DND-41 (cell line): ENCODE measurements at regions not wholly inside any gene's neighbourhood (a gene's known extent, or its start where the extent isn't known, plus 50 kb on each side); places are given as distances from the start of the nearest gene placed in this dataset.

Source experiments
- ATAC-seq: fragments of 200-7000 bp; cut with Tn5 transposase; 3 replicates; pipeline ENCODE4 v1.9.1; 2021; ENCODE audit warnings: low read depth; ENCODE audit not compliant: insufficient read depth
- DNase-seq: peaks from one replicate; pipeline ENCODE4 v3.0.0-alpha.2; 2020
- H2AFZ ChIP-seq: 2 replicates; pipeline ENCODE4 v1.6.0; 2012; ENCODE audit warnings: low read depth, low read length
- H3K27ac ChIP-seq: 2 replicates; pipeline ENCODE4 v1.5.1; 2012; ENCODE audit warnings: low read length, inconsistent platforms
- H3K27me3 ChIP-seq: fragments of 200-600 bp; sonication (generic); 2 replicates; pipeline ENCODE4 v1.6.0; 2012; ENCODE audit warnings: low read length, mild to moderate bottlenecking, inconsistent platforms; ENCODE audit not compliant: insufficient read depth, poor library complexity
- H3K36me3 ChIP-seq: 2 replicates; pipeline ENCODE4 v1.5.1; 2012; ENCODE audit warnings: low read length, inconsistent platforms; ENCODE audit not compliant: insufficient read depth
- H3K4me1 ChIP-seq: 2 replicates; pipeline ENCODE4 v1.5.1; 2012; ENCODE audit warnings: mild to moderate bottlenecking, low read length; ENCODE audit not compliant: insufficient read depth
- H3K4me2 ChIP-seq: 2 replicates; pipeline ENCODE4 v1.6.0; 2012; ENCODE audit warnings: mild to moderate bottlenecking, moderate library complexity, low read length, inconsistent platforms; ENCODE audit not compliant: insufficient read depth
- H3K4me3 ChIP-seq, 2 experiments: fragments of 200-600 bp in 1 of 2; shearing (Covaris generic) in 1 of 2; 2 replicates each; pipeline ENCODE4 v1.5.1; 2012 to 2016; ENCODE audit warnings: inconsistent platforms in 2 of 2, low read length in 2 of 2, mild to moderate bottlenecking in 2 of 2, low read depth in 1 of 2, moderate library complexity in 1 of 2
- H3K79me2 ChIP-seq: 2 replicates; pipeline ENCODE4 v1.6.0; 2012; ENCODE audit warnings: low read length, inconsistent platforms; ENCODE audit not compliant: insufficient read depth
- H3K9ac ChIP-seq: 2 replicates; pipeline ENCODE4 v1.6.0; 2012; ENCODE audit warnings: low read depth, mild to moderate bottlenecking, inconsistent platforms, low read length, moderate library complexity
- H3K9me3 ChIP-seq: 2 replicates; pipeline ENCODE4 v1.5.1; 2012; ENCODE audit warnings: low read length, moderate library complexity, mild to moderate bottlenecking, inconsistent platforms; ENCODE audit not compliant: insufficient read depth, severe bottlenecking
- H4K20me1 ChIP-seq: 2 replicates; pipeline ENCODE4 v1.6.0; 2012; ENCODE audit warnings: low read length; ENCODE audit not compliant: insufficient read depth
- EZH2 ChIP-seq: IDR thresholded peaks from 3 replicates; pipeline ENCODE4 v1.6.1; 2012; ENCODE audit warnings: borderline replicate concordance, low read depth, mild to moderate bottlenecking, moderate library complexity, low read length, inconsistent platforms; ENCODE audit not compliant: severe bottlenecking
- TF ChIP-seq, protein P1 (sequence below): IDR thresholded peaks from 2 replicates; pipeline ENCODE4 v1.5.1; 2012; ENCODE audit warnings: borderline replicate concordance, low read length, moderate library complexity, mild to moderate bottlenecking; ENCODE audit not compliant: poor library complexity, severe bottlenecking; ENCODE audit errors: extremely low read depth

DNA sequence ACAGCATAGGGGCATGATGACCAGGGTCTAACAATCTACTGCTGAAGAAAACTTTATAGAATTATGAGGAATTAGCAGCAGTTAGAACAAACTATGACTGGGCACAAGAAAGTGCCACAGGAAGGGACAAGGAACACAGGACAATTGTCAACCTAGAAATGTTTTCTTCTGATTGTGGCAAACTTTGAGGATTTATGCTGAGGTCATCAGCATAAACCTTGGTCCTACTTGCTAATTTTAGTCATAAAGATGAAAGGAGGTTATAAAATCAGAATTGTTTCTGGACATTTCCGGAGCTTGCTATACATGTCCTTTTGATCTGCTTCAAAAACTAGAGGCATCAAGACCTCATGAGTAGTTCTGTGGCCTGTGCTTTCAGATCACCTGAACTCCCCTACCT is 446.6 kb upstream of the THBS1 start:
- TF ChIP-seq, protein P1, sequence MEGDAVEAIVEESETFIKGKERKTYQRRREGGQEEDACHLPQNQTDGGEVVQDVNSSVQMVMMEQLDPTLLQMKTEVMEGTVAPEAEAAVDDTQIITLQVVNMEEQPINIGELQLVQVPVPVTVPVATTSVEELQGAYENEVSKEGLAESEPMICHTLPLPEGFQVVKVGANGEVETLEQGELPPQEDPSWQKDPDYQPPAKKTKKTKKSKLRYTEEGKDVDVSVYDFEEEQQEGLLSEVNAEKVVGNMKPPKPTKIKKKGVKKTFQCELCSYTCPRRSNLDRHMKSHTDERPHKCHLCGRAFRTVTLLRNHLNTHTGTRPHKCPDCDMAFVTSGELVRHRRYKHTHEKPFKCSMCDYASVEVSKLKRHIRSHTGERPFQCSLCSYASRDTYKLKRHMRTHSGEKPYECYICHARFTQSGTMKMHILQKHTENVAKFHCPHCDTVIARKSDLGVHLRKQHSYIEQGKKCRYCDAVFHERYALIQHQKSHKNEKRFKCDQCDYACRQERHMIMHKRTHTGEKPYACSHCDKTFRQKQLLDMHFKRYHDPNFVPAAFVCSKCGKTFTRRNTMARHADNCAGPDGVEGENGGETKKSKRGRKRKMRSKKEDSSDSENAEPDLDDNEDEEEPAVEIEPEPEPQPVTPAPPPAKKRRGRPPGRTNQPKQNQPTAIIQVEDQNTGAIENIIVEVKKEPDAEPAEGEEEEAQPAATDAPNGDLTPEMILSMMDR: no peak
- no peak for TF ChIP-seq EZH2
- ATAC-seq: no peak
- H3K79me2 ChIP-seq: no peaks in the 10 kb centered on the region
- H3K4me1 ChIP-seq: no peaks in the 10 kb centered on the region
- H3K4me2 ChIP-seq: no peak overlapping the region
- no peaks in the 10 kb centered on the region for H3K9me3 ChIP-seq
- H4K20me1 ChIP-seq: no peaks in the 10 kb centered on the region
- H3K36me3 ChIP-seq: no peaks in the 10 kb centered on the region
- H3K4me3 ChIP-seq: no peak overlapping the region
- no peak for DNase-seq
- H2AFZ ChIP-seq: no peak overlapping the region
- no peak overlapping the region for H3K27ac ChIP-seq
- H3K27me3 ChIP-seq: peaks cover 6% of the 10 kb centered on the region
- no peak overlapping the region for H3K9ac ChIP-seq

DNA sequence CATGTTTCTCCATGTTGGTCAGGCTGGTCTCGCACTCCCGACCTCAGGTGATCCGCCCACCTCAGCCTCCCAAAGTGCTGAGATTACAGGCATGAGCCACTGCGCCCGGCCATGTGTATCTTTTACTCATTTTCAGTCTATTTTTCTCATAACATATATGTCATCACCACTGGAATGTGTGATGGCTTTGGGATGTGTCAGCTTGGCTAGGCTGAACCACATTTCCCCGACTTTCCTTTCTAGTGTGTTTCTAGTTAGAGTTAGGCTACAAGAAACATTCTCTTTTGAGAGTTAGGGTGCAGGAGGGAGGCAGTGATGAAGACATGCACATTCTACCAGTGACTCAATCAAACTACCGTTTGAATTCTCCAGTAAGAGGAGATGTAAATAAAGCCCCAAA is 444.9 kb upstream of the THBS1 start:
- no peak for DNase-seq

DNA sequence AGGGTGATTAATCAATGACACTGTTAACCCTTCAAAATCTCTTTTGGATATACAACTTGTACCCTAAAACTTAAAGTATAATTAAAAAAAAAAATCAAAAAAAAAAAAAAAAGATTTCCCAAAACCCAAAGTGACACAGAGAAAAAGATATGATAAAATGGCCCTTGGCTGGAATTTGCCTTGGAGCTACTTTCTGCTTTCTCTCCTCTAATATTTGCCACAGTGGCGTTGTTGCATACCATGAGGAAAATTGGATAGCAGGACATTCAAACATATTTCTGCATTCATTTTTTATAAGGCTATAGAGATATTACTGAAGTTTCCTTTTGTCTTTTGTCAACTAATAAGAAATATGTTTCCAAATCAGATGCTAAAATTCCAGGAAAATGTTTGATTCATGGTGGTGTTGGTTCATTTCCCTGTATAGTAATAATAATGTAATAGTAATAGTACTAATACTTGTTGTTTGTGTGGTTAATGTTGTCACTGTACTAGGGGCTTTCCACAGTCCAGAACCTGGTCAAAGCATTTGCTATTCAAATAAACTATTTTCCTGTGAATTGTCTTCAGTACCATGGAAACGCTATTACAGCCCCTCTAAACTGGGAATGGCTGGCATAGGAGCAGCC is 441.3 kb upstream of the THBS1 start:
- Histone ChIP-seq H3K27me3 (peaks cover 2% of the 10 kb centered on the region), H4K20me1 (no peaks in the 10 kb centered on the region), H2AFZ (no peak overlapping the region), H3K36me3 (no peaks in the 10 kb centered on the region), H3K27ac (no peak overlapping the region), H3K79me2 (no peaks in the 10 kb centered on the region), H3K4me1 (no peaks in the 10 kb centered on the region), H3K4me3 (no peak overlapping the region), H3K4me2 (no peak overlapping the region), H3K9me3 (no peaks in the 10 kb centered on the region), H3K9ac (no peak overlapping the region)
- TF ChIP-seq EZH2: no peak
- TF ChIP-seq, protein P1: no peak
- DNase-seq (no peak), ATAC-seq (no peak)

More for the DNA sequence above, 444.9 kb upstream of the THBS1 start:
- no peak for ATAC-seq
- no peaks in the 10 kb centered on the region for H4K20me1 ChIP-seq
- no peaks in the 10 kb centered on the region for H3K4me1 ChIP-seq
- no peaks in the 10 kb centered on the region for H3K79me2 ChIP-seq
- peaks cover 2% of the 10 kb centered on the region for H3K27me3 ChIP-seq
- no peak overlapping the region for H3K9ac ChIP-seq
- no peak overlapping the region for H2AFZ ChIP-seq
- no peak overlapping the region for H3K4me3 ChIP-seq
- H3K27ac ChIP-seq: no peak overlapping the region
- no peaks in the 10 kb centered on the region for H3K9me3 ChIP-seq
- H3K36me3 ChIP-seq: no peaks in the 10 kb centered on the region
- no peak overlapping the region for H3K4me2 ChIP-seq
- TF ChIP-seq EZH2: no peak
- TF ChIP-seq, protein P1: no peak
